ENCODE measurements at regions not wholly inside any gene's neighbourhood (a gene's known extent, or its start where the extent isn't known, plus 50 kb on each side); places are given as distances from the start of the nearest gene placed in this dataset.
"Not testable (repeated sequence)": the region's sequence is repeated elsewhere in the genome, so short reads cannot be mapped to it uniquely, and the experiment has no call there.

DNA sequence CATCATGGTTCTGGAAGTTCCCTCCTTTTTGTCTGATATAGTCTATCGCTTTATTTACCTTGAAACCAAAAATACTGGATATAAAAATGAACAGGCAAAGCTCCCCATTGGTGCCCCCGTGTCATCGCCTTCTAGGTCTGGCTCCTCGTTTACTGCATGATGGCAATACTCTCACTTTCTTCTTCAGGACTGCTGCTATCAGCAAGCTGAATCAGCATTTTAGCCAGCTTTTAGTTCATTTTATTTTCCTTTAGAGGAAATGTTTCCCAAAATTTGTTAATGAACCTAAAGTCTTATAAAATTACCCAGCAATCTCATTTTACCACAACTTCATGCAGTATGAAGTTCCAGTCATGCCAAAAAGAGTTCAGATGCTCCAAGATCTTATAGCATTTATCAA, 80.5 kb downstream of the ZIC3 start:
- DNase-seq = no peak
- TF ChIP-seq POLR2A (IDR thresholded peaks at IDR 0.05; ENCODE audit: low read length) = no peak

DNA sequence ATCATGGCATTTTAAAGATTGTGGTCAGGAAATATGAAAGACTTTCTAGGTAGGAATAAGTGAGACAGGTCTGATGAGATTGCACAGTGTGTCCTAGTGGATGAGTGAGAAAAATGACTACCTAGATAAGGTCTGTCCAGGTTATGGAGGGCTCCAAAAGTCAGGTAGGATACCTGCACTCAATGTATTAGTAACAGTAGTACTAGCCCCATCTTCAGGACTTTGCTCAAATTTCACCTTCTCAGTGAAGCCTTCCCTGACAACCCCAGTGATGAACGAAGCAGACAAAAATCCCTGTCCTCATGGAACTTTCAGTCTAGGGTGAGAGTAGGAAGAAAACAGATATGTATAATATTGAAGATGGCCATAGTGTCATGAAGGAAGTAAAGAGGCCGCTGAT, 85.7 kb downstream of the ZIC3 start:
- no peak for DNase-seq
- TF ChIP-seq POLR2A (IDR thresholded peaks at IDR 0.05; ENCODE audit: low read length) (no peak), GATA1 (IDR thresholded peaks at IDR 0.05; ENCODE audit: low read depth, low read length) (no peak)

DNA sequence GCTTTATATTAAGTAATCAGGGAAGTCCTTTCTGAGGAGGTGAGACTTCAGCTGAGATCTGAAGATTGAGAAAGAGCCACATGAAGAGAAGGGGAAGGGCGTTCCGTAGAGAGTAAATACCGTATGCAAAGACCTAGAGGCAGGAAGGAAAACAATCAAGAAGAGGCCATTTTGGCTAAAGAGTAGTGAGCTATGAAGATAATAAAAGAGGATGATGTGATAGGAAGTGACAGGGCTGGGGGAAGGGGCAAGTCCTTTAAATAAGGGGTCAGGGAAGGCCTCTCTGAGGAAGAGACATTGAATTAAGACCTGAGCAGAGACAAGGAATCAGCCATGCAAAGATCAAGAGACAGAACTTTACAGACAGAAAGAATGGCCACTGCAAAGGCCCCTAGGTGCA, 86.2 kb downstream of the ZIC3 start:
- TF ChIP-seq POLR2A (IDR thresholded peaks at IDR 0.05; ENCODE audit: low read length) = no peak
- TF ChIP-seq GATA1 (IDR thresholded peaks at IDR 0.05; ENCODE audit: low read depth, low read length) = no peak
- DNase-seq = no peak

DNA sequence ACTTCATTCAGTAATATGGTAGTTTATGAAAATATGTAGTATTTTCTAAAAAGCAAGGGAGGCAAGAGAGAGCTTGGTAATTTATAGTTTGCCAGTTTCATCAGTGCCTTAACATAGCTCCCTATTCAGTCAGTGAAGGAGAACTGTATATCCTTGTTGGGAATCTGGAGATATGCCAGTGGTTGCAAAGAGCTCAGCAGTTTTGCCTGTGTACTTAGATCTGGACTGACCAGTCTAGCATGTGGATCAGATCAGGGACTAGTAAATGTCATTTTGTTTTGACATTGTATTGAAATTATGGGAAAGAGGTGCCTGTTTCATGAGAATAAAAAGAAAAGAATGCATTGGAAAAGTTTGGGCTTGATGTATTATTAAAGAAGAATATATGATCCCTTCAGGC, 88.6 kb downstream of the ZIC3 start:
- no peak for DNase-seq
- no peak for TF ChIP-seq POLR2A (IDR thresholded peaks at IDR 0.05; ENCODE audit: low read length)
- TF ChIP-seq GATA1 (IDR thresholded peaks at IDR 0.05; ENCODE audit: low read depth, low read length) = no peak

DNA sequence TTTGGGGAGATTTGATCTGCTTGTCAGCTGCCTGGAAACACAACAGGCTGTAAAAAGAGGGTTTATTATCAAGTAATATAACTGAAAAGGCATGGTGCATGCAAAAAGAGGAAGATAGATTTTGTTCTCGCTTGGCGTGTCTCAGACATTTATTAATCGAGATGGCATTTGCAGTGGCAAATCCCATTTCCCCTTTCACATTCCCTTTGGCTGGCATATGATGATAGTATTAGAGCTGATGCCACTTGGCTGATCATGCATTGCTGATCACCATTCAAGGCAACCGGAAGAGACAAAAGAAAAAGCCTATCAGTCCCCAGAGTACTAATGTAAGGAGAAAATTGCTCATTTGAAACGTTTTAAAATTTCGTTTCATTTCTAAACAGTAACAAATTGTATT, 101.8 kb downstream of the ZIC3 start:
- TF ChIP-seq GATA1 (IDR thresholded peaks at IDR 0.05; ENCODE audit: low read depth, low read length) (no peak), POLR2A (IDR thresholded peaks at IDR 0.05; ENCODE audit: low read length) (no peak)
- DNase-seq = no peak

DNA sequence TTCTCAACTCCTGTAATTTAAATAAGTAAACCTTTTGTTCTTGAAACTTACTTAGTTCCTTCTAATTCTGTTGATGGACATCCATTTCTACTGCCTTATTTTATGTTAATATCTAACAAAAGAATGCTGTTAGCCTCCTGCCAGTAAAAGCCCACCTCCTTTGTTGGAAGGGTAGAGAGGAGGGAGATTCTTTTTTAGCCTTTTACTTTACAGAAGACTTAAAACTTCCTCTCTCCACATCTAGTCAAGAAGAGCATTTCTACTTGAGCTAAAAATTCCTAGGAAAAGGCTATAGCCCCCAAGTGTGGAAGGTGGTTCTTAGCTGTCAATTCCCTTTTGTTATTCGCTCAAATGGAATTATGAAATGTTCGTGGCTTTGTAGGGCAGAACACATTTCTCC, 118.7 kb downstream of the ZIC3 start:
- TF ChIP-seq GATA1 (IDR thresholded peaks at IDR 0.05; ENCODE audit: low read depth, low read length) (no peak), POLR2A (IDR thresholded peaks at IDR 0.05; ENCODE audit: low read length) (no peak)
- DNase-seq = no peak

DNA sequence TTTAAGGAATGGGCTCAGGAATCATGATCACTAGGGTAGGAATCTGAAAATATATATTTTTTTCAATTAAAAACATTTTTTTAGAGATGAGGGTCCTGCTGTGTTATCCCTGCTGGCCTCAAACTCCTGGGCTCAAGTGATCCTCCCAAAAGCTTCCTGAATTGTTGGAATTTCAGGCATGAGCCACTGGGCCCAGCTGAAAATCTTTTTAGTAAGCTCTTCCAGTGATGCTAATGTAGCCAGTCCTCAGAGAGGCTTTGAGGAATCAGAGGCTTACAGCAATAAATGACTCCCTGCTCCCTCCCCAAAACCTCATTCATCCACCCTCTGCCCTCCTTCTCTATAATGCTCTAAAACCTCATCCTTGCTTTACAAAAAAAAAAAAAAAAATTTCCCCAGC, 129.5 kb downstream of the ZIC3 start:
- DNase-seq = no peak
- TF ChIP-seq GATA1 (IDR thresholded peaks at IDR 0.05; ENCODE audit: low read depth, low read length) (no peak), POLR2A (IDR thresholded peaks at IDR 0.05; ENCODE audit: low read length) (no peak)

DNA sequence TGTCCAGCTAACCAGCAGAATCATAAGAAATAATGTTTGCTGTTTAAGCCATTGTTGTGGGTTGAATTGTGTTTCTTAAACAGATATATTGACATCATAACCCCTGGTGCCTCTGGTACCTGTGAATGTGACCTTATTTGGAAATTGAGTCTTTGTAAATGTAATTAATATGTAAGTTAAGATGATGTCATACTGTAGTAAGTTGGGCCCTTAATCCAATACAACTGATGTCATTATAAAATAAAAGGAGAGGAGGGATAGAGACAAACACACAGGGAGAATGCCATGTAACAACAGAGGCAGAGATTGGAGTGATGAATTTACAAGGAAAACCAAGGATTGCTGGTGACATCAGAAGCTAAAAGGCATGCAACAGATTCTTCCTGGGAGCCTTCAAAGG, 141.4 kb downstream of the ZIC3 start:
- TF ChIP-seq GATA1 (IDR thresholded peaks at IDR 0.05; ENCODE audit: low read depth, low read length) (no peak), POLR2A (IDR thresholded peaks at IDR 0.05; ENCODE audit: low read length) (no peak)
- DNase-seq = no peak

DNA sequence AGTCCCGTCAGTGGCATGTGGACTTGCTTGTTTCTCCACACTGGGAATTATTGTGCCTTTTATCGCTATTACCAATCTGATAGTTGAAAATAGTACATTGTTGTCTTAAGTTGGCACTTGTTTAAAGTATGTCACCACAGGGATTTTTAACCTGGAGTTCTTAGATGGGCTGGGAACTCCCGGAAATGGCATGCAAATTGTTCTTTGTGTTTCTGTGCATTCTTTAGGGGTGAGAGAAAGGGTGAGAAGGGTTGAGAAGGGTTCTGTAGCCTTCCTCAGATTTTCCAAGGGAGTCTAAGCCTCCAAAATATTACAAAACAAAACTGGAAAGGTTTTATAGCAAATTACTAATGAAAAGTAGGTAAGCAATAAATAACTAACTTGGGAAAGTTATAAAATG, 176.9 kb downstream of the ZIC3 start:
- no peak for TF ChIP-seq GATA1 (IDR thresholded peaks at IDR 0.05; ENCODE audit: low read depth, low read length)
- no peak for TF ChIP-seq POLR2A (IDR thresholded peaks at IDR 0.05; ENCODE audit: low read length)
- DNase-seq = no peak

DNA sequence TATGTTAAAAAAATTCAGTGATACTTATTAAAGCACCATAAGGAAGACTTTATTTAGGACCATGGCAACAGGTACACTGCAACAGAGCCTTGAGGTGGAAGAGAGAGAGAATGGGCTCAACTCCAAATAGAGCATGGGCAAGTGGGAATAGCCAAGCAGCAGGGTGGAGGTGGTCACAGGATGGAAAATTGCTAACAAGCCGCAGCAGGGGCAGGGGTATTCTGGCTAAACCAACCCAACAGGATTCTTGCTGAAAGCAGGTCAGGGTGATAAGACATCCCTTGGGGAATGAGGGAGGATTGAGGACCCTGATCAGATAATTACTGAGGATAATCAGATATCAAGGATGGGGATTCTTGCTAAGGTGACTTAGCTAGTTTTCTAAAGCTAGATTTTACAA, 177.5 kb downstream of the ZIC3 start:
- no peak for TF ChIP-seq POLR2A (IDR thresholded peaks at IDR 0.05; ENCODE audit: low read length)
- TF ChIP-seq GATA1 (IDR thresholded peaks at IDR 0.05; ENCODE audit: low read depth, low read length) = no peak
- DNase-seq = no peak

DNA sequence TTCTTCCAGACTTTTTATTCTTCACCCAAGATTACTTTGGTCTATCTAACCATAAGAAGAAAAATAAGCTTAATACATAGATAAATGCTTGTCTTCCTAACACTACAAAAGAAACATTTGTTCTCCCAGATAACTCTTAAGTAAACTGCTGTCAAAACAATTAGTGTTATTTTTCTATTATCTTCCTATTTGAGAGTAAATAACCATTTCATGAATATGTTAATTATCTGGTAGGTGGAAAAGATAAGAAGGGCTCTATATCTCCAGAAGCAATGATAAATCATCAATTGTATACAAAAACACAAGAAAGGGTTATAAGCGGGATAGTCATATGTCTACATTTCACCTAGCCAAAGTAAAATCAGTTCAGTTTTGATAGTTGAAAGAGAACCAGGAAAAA, 180.4 kb downstream of the ZIC3 start:
- DNase-seq = no peak
- no peak for TF ChIP-seq POLR2A (IDR thresholded peaks at IDR 0.05; ENCODE audit: low read length)
- no peak for TF ChIP-seq GATA1 (IDR thresholded peaks at IDR 0.05; ENCODE audit: low read depth, low read length)

DNA sequence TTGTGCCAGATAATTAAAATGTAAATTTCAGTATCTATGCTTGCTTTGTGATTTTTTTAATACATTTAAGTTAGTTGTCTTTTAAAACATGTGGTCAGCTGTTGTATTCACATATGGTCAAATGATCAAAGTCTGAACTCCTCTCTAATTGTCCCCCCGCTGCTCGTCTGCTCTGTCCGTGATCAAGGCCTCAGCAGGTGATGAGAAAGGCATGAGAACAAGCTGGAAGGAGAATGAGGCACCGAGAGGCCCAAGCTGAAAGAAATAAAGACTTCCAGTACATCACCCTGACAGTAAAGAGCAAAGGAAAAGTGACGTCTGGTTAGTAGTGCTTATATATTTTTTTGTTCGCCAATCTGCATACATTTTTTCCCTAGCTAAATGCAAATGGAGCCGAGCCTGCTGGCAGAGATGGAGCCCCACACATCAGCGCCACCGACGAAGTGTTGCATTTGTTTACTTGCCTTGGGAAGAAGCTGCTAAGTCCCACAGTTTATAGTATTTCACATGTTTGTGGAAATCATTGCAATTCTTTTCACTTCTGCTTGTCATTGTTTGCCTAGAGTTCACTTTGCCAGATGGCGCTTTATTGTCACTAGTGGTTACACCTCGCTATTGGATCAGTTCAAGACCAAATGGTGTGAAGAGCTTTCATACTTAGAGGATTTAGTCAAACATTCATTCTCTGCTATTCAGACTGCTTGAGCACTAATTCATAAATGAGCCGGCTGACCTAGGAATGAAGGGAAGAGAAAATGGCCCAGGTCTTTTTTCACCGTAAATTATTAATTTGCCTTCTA, 181.5 kb downstream of the ZIC3 start:
- no peak for DNase-seq
- TF ChIP-seq POLR2A (IDR thresholded peaks at IDR 0.05; ENCODE audit: low read length) = no peak

DNA sequence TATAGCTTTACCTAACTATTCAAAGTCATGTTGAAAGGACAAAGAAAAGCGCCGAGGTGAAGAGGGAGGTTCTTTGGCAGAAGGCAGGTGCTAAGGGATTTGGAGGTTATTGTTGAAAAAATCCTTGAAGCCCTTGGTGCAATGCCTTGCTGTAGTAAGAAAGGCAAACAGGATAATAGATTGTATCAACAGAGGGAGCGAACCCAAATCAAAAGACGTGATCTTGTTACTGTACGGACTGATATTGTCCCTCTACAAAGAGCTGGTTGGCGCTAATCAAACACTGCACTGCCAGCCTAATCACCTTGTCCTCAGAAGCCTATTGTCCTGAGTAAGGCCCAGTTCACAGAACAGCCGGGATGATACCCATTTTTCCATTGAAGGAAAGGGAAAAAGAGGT, 182.9 kb downstream of the ZIC3 start:
- TF ChIP-seq GATA1 (IDR thresholded peaks at IDR 0.05; ENCODE audit: low read depth, low read length) (no peak), POLR2A (IDR thresholded peaks at IDR 0.05; ENCODE audit: low read length) (no peak)
- DNase-seq = no peak

DNA sequence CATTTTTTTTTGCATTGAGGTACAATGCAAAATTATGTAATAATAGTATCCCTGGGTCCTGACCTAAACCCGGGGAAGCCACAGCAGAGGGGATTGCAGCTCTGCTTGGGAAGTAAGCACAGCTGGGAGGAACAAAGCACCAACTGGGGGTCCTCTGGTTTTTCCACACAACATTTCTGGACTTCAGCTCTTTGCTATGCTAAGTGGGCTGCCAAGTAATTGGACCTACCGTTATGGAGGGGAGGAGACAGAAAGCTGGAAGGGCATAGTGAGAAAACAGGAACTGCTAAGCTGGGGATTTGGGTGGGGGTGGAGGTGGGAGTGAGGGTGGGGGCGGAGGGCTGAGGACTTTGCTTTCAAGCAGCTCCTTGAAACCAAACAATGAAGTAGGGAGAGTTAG, 183.3 kb downstream of the ZIC3 start:
- no peak for DNase-seq

DNA sequence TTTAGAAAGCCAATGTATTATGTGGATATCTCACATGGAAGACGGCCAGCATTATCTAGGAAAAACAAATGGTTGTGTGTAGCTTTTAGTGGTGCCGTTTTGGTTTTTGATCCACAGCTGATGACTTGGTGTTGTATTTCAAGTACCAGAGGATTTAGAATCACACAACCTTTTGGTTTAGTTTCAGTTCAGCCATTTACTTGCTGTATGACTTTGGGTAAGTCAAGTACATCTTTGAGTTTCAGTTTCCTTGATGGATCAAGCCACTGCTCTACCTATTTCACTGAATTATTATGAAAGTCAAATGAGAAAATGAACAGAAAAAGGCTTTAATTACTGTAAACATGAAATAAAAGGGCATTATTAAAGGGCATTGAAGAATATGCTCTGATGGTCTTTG, 205.6 kb downstream of the ZIC3 start:
- no peak for DNase-seq
- TF ChIP-seq POLR2A (IDR thresholded peaks at IDR 0.05; ENCODE audit: low read length) (no peak), GATA1 (IDR thresholded peaks at IDR 0.05; ENCODE audit: low read depth, low read length) (no peak)

More for the DNA sequence above, 183.3 kb downstream of the ZIC3 start:
- TF ChIP-seq GATA1 (IDR thresholded peaks at IDR 0.05; ENCODE audit: low read depth, low read length) (no peak), POLR2A (IDR thresholded peaks at IDR 0.05; ENCODE audit: low read length) (no peak)

DNA sequence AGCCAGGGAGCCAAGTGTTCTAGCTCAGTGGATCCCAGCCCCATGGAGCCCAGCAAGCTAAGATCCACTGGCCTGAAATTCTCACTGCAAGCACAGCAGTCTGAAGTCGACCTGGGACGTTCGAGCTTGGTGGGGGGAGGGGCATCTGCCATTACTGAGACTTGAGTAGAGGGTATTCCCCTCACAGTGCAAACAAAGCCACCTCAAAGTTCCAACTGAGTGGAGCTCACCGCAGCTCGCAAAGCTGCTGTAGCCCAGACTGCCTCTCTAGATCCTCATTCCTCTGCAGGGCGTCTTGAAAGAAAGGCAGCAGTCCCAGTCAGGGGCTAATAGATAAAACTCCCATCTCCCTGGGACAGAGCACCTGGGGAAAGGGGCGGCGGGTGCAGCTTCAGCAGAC, 226.3 kb downstream of the ZIC3 start:
- no peak for TF ChIP-seq GATA1 (IDR thresholded peaks at IDR 0.05; ENCODE audit: low read depth, low read length)
- TF ChIP-seq POLR2A (IDR thresholded peaks at IDR 0.05; ENCODE audit: low read length) = no peak
- no peak for DNase-seq

DNA sequence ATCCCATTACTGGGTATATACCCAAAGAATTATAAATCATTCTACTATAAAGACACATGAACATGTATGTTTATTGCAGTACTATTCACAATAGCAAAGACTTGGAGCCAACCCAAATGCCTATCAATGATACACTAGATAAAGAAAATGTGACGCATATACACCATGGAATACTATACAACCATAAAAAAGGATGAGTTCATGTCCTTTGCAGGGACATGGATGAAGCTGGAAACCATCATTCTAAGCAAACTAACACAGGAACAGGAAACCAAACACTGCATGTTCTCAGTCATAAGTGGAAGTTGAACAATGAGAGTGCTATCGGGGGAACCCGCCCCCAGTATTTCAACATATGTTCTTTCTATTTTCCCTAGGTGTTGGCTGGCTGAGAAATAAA, 232.0 kb downstream of the ZIC3 start:
- not testable (repeated sequence) for DNase-seq

Data from erythroblast (primary cell).